ENCODE measurements at regions not wholly inside any gene's neighbourhood (a gene's known extent, or its start where the extent isn't known, plus 50 kb on each side); places are given as distances from the start of the nearest gene placed in this dataset.
"Not testable (repeated sequence)": the region's sequence is repeated elsewhere in the genome, so short reads cannot be mapped to it uniquely, and the experiment has no call there.

DNA sequence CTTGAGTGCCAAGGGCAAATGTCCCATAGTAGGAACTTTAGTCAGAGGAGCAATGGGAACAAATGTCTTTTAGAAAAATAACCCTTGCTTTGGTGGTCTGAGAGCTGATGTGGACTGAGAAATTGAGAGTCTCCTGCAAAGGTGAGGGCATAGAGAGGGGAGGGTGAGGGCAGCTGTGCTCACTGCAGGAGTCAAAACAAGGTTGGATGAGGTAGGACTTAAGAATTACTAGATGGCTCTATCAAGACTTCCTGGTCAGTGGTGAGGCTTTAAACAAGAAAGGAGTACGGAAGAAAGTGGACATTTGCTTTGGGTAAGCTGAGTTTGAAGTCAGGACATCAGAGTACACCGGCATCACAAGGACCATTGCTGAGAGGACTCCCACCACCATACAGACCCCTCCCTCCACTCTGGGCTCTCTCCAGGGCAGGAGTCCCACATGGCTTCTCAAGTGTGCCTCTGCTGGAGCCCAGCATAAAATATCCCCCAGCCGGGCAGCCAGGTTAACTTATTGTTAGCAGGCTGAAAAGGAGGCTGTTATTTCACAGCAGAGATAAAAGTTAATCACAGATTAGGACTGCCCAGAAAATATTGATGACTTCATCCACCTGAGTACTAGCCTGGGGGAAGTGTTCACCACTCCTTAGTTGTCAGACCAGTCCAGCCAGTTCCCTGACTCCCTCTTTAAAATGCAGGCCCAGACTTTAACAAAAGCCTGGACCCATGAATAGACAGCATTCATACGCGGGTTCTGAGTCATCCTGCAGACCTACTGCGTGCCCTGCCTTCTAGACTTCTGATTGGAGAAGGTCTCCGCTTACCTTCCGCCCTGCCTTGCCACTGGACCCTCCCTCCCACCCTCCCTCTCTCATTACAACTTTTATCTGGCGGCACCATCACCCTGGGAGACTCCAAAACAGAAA lies 167.2 kb downstream of the BCL2L11 start:
- H2BK5ac ChIP-seq (ENCODE audit: low read depth, low read length); H4K5ac ChIP-seq (ENCODE audit: insufficient read length, low read depth, low read length); H4K91ac ChIP-seq (replicated peaks; ENCODE audit: insufficient read length, low read length); H4K20me1 ChIP-seq (replicated peaks in 1 of 2; ENCODE audit: control insufficient read depth in 1 of 2, insufficient read depth in 2 of 2, low read length in 2 of 2); H3K27ac ChIP-seq (ENCODE audit: low read depth, low read length); H2BK15ac ChIP-seq (ENCODE audit: low read length); H3K9me3 ChIP-seq (ENCODE audit: insufficient read depth in 2 of 2, low read depth in 1 of 2, low read length in 1 of 2); H3K4me3 ChIP-seq (ENCODE audit: extremely low read depth in 1 of 4, insufficient read depth in 2 of 4, low read depth in 3 of 4, low read length in 4 of 4); POLR2A ChIA-PET (ENCODE audit: partially characterized antibody); H2BK12ac ChIP-seq (ENCODE audit: low read depth, low read length); H3K23me2 ChIP-seq (ENCODE audit: low read depth, low read length); H3K4me2 ChIP-seq (ENCODE audit: insufficient read depth in 1 of 2, low read depth in 2 of 2, low read length in 2 of 2); H3K79me2 ChIP-seq (ENCODE audit: control insufficient read depth in 1 of 2, insufficient read depth in 2 of 2, low read length in 2 of 2); H3K4me1 ChIP-seq (replicated peaks in 1 of 4; ENCODE audit: control insufficient read depth in 3 of 4, insufficient read depth in 4 of 4, low read length in 3 of 4); H2BK20ac ChIP-seq (ENCODE audit: low read length); H3K18ac ChIP-seq (ENCODE audit: extremely low read depth, low read length); H3K56ac ChIP-seq (replicated peaks; ENCODE audit: insufficient read length, low read depth, low read length); H3K79me1 ChIP-seq (ENCODE audit: low read depth, low read length); H3K36me3 ChIP-seq (ENCODE audit: control insufficient read depth in 2 of 4, insufficient read depth in 4 of 4, low read length in 3 of 4); H3K23ac ChIP-seq (ENCODE audit: insufficient read length); H3K14ac ChIP-seq (ENCODE audit: insufficient read length); CTCF ChIA-PET (ENCODE audit: partially characterized antibody); H3K9ac ChIP-seq (replicated peaks in 1 of 4; ENCODE audit: extremely low read depth in 1 of 4, low read depth in 3 of 4, low read length in 3 of 4); H2AFZ ChIP-seq (ENCODE audit: low read length); H2BK120ac ChIP-seq (replicated peaks; ENCODE audit: low read depth, low read length); H4K8ac ChIP-seq (ENCODE audit: extremely low read depth, insufficient read depth, low read length); H3K4ac ChIP-seq (replicated peaks; ENCODE audit: insufficient read length, low read depth, low read length); H2AK5ac ChIP-seq (ENCODE audit: low read depth, low read length); H3K27me3 ChIP-seq (replicated peaks in 1 of 4; ENCODE audit: control insufficient read depth in 3 of 4, extremely low read depth in 1 of 4, insufficient read depth in 3 of 4, low read length in 3 of 4): not testable (repeated sequence)
- DNase-seq (ENCODE audit: low read depth in 1 of 2, low spot score in 2 of 2) (peak in 1 of 2 experiments; percentile 19), FAIRE-seq (peak; percentile 7)
- 22% methylated on average over 3 of the region's 9 CpGs; no CpG with 5 or more reads in 1 of the 2 experiments for WGBS, 2 experiments (ENCODE audit: extremely low coverage in 1 of 2, insufficient coverage in 1 of 2, insufficient read length in 1 of 2, insufficient replicate concordance in 2 of 2, low coverage in 1 of 2, low lambda C conversion rate in 2 of 2, missing lambda C conversion rate in 1 of 2)
- TF ChIP-seq JUND (IDR thresholded peaks at IDR 0.05; ENCODE audit: low read length): peak; percentile 64

Measured in H1 (cell line).